H1 (cell line): ENCODE measurements at regions not wholly inside any gene's neighbourhood (a gene's known extent, or its start where the extent isn't known, plus 50 kb on each side); places are given as distances from the start of the nearest gene placed in this dataset.

Experiments
- CTCF ChIA-PET: fragments of 300-600 bp; sonication (Branson Sonifier 250); formaldehyde crosslinking; loops from one replicate; lab custom pipeline; 2021; ENCODE audit not compliant: partially characterized antibody; lab: Charles Lee
- POLR2A ChIA-PET: fragments of 300-600 bp; sonication (Branson Sonifier 250); formaldehyde crosslinking; loops from one replicate; lab custom pipeline; 2021; ENCODE audit warnings: inconsistent platforms; ENCODE audit not compliant: partially characterized antibody; lab: Charles Lee
- DNase-seq, 2 experiments: peaks; one replicate each; pipeline versions ENCODE4 v3.0.0 to v3.0.0-alpha.2; 2010 to 2022; ENCODE audit warnings: low spot score in 2 of 2, low read depth in 1 of 2, mixed read lengths in 1 of 2
- FAIRE-seq: peaks from 2 replicates; lab custom pipeline; 2011; peaks lifted over from hg19 to GRCh38; lab: Jason Lieb, UNC
- H2AFZ ChIP-seq: 2 replicates; pipeline ENCODE4 v1.8.1; 2012; ENCODE audit warnings: low read length, inconsistent platforms
- H2AK5ac ChIP-seq: 2 replicates; pipeline ENCODE4 v1.6.1; 2013; ENCODE audit warnings: low read depth, low read length
- H2BK120ac ChIP-seq: replicated peaks from 2 replicates; pipeline ENCODE3; 2013; ENCODE audit warnings: low read depth, low read length, inconsistent platforms
- H2BK12ac ChIP-seq: 2 replicates; pipeline ENCODE4 v1.6.1; 2013; ENCODE audit warnings: low read depth, low read length
- H2BK15ac ChIP-seq: 2 replicates; pipeline ENCODE4 v1.6.1; 2013; ENCODE audit warnings: low read length
- H2BK20ac ChIP-seq: 2 replicates; pipeline ENCODE4 v1.6.1; 2013; ENCODE audit warnings: low read length
- H2BK5ac ChIP-seq: 2 replicates; pipeline ENCODE4 v1.6.1; 2013; ENCODE audit warnings: low read depth, low read length
- H3K14ac ChIP-seq: 2 replicates; pipeline ENCODE4 v1.6.1; 2013; ENCODE audit warnings: inconsistent platforms; ENCODE audit not compliant: insufficient read length
- H3K18ac ChIP-seq: 2 replicates; pipeline ENCODE4 v1.6.1; 2013; ENCODE audit warnings: low read length; ENCODE audit errors: extremely low read depth
- H3K23ac ChIP-seq: 2 replicates; pipeline ENCODE4 v1.6.1; 2013; ENCODE audit warnings: inconsistent platforms; ENCODE audit not compliant: insufficient read length
- H3K23me2 ChIP-seq: 2 replicates; pipeline ENCODE4 v1.6.1; 2013; ENCODE audit warnings: low read depth, low read length
- H3K27ac ChIP-seq: 2 replicates; pipeline ENCODE4 v1.6.1; 2011; ENCODE audit warnings: low read depth, low read length, inconsistent platforms
- H3K27me3 ChIP-seq, 4 experiments: replicated peaks in 1 of 4; 1 replicate in 1 of 4; 2 replicates in 3 of 4; pipeline versions ENCODE4 v1.6.1 to v1.8.1; 2011 to 2013; ENCODE audit warnings: low read length in 3 of 4, mild to moderate bottlenecking in 3 of 4, inconsistent platforms in 2 of 4, mixed read lengths in 2 of 4, moderate library complexity in 1 of 4; ENCODE audit not compliant: control insufficient read depth in 3 of 4, insufficient read depth in 3 of 4; ENCODE audit errors: extremely low read depth in 1 of 4
- H3K36me3 ChIP-seq, 4 experiments: 2 replicates each; pipeline versions ENCODE4 v1.6.1 to v1.8.1; 2011 to 2013; ENCODE audit warnings: mild to moderate bottlenecking in 4 of 4, low read length in 3 of 4, moderate library complexity in 2 of 4, control low read depth in 1 of 4, inconsistent platforms in 1 of 4; ENCODE audit not compliant: insufficient read depth in 4 of 4, control insufficient read depth in 2 of 4
- H3K4ac ChIP-seq: replicated peaks from 2 replicates; pipeline ENCODE3; 2013; ENCODE audit warnings: low read length, low read depth, mixed read lengths, inconsistent platforms; ENCODE audit not compliant: insufficient read length
- H3K4me1 ChIP-seq, 4 experiments: replicated peaks in 1 of 4; 1 replicate in 1 of 4; 2 replicates in 3 of 4; pipeline versions ENCODE4 v1.6.1 to v1.8.1; 2011 to 2013; ENCODE audit warnings: low read length in 3 of 4, inconsistent platforms in 2 of 4, mixed read lengths in 1 of 4; ENCODE audit not compliant: insufficient read depth in 4 of 4, control insufficient read depth in 3 of 4
- H3K4me2 ChIP-seq, 2 experiments: 2 replicates each; pipeline versions ENCODE4 v1.6.1 to v1.8.1; 2011 to 2013; ENCODE audit warnings: low read depth in 2 of 2, low read length in 2 of 2, control low read depth in 1 of 2, inconsistent platforms in 1 of 2, mild to moderate bottlenecking in 1 of 2; ENCODE audit not compliant: insufficient read depth in 1 of 2
- H3K4me3 ChIP-seq, 4 experiments: fragments of 200-600, 300-600 bp in 1 of 4; sonication (generic), shearing (Covaris generic), sonication (Bioruptor Twin) in 1 of 4; 2 replicates each; pipeline versions ENCODE4 v1.5.1 to v1.8.1; 2011 to 2016; ENCODE audit warnings: low read length in 4 of 4, low read depth in 3 of 4, control low read depth in 2 of 4, inconsistent platforms in 2 of 4, mild to moderate bottlenecking in 2 of 4, mixed read lengths in 1 of 4, moderate library complexity in 1 of 4; ENCODE audit not compliant: insufficient read depth in 2 of 4; ENCODE audit errors: extremely low read depth in 1 of 4
- H3K56ac ChIP-seq: replicated peaks from 2 replicates; pipeline ENCODE3; 2013; ENCODE audit warnings: low read depth, mild to moderate bottlenecking, mixed read lengths, low read length, inconsistent platforms; ENCODE audit not compliant: insufficient read length
- H3K79me1 ChIP-seq: 2 replicates; pipeline ENCODE4 v1.6.1; 2013; ENCODE audit warnings: low read depth, low read length, control low read depth
- H3K79me2 ChIP-seq, 2 experiments: 2 replicates each; pipeline versions ENCODE4 v1.6.1 to v1.8.1; 2012 to 2013; ENCODE audit warnings: low read length in 2 of 2, mild to moderate bottlenecking in 2 of 2, inconsistent platforms in 1 of 2; ENCODE audit not compliant: insufficient read depth in 2 of 2, control insufficient read depth in 1 of 2
- H3K9ac ChIP-seq, 4 experiments: replicated peaks in 1 of 4; 1 replicate in 1 of 4; 2 replicates in 3 of 4; pipeline versions ENCODE4 v1.6.1 to v1.8.1; 2011 to 2013; ENCODE audit warnings: low read depth in 3 of 4, low read length in 3 of 4, control low read depth in 2 of 4, mild to moderate bottlenecking in 2 of 4, moderate library complexity in 2 of 4, inconsistent platforms in 1 of 4; ENCODE audit errors: extremely low read depth in 1 of 4
- H3K9me3 ChIP-seq, 2 experiments: 2 replicates each; pipeline versions ENCODE4 v1.6.1 to v1.8.1; 2012 to 2013; ENCODE audit warnings: mild to moderate bottlenecking in 2 of 2, moderate library complexity in 2 of 2, control low read depth in 1 of 2, inconsistent platforms in 1 of 2, low read depth in 1 of 2, low read length in 1 of 2, mixed read lengths in 1 of 2; ENCODE audit not compliant: insufficient read depth in 2 of 2
- H4K20me1 ChIP-seq, 2 experiments: replicated peaks in 1 of 2; 2 replicates each; pipeline versions ENCODE3 to v1.8.1; 2011 to 2013; ENCODE audit warnings: inconsistent platforms in 2 of 2, low read length in 2 of 2, mild to moderate bottlenecking in 1 of 2; ENCODE audit not compliant: insufficient read depth in 2 of 2, control insufficient read depth in 1 of 2
- H4K5ac ChIP-seq: 2 replicates; pipeline ENCODE4 v1.6.1; 2013; ENCODE audit warnings: low read length, low read depth, mixed read lengths, inconsistent platforms; ENCODE audit not compliant: insufficient read length
- H4K8ac ChIP-seq: 2 replicates; pipeline ENCODE4 v1.8.0; 2013; ENCODE audit warnings: mild to moderate bottlenecking, moderate library complexity, low read length, inconsistent platforms; ENCODE audit not compliant: insufficient read depth; ENCODE audit errors: extremely low read depth
- H4K91ac ChIP-seq: replicated peaks from 2 replicates; pipeline ENCODE3; 2013; ENCODE audit warnings: low read length, mixed read lengths, inconsistent platforms; ENCODE audit not compliant: insufficient read length
- ASH2L ChIP-seq: fragments of 200-600, 300-600 bp; sonication (generic); IDR thresholded peaks from one replicate; pipeline ENCODE4 v1.7.1; 2017; ENCODE audit warnings: low read length
- HDAC2 ChIP-seq, 2 experiments: fragments of 300-600 bp in 1 of 2; sonication (generic) in 1 of 2; IDR thresholded peaks; 2 replicates each; pipeline ENCODE4 v1.6.1; 2011 to 2012; ENCODE audit warnings: low read depth in 2 of 2, low read length in 2 of 2, mild to moderate bottlenecking in 2 of 2, moderate library complexity in 2 of 2, borderline replicate concordance in 1 of 2, inconsistent platforms in 1 of 2
- JUND ChIP-seq: IDR thresholded peaks from 2 replicates; pipeline ENCODE4 v1.6.1; 2011; ENCODE audit warnings: mild to moderate bottlenecking, improper control_type of control experiment, low read length
- KDM1A ChIP-seq: fragments of 200-600, 300-600 bp; sonication (generic); IDR thresholded peaks from 2 replicates; pipeline ENCODE4 v1.7.1; 2016; ENCODE audit warnings: mild to moderate bottlenecking, low read length, borderline replicate concordance
- NRF1 ChIP-seq: IDR thresholded peaks from 2 replicates; pipeline ENCODE4 v1.6.1; 2011; ENCODE audit warnings: mild to moderate bottlenecking, low read depth, low read length, improper control_type of control experiment
- POLR2A ChIP-seq, 2 experiments: IDR thresholded peaks; 1 replicate in 1 of 2; 2 replicates in 1 of 2; pipeline ENCODE4 v1.6.1; 2011; ENCODE audit warnings: low read depth in 2 of 2, low read length in 2 of 2, mild to moderate bottlenecking in 2 of 2; ENCODE audit errors: control extremely low read depth in 1 of 2
- POU5F1 ChIP-seq: IDR thresholded peaks from 2 replicates; pipeline ENCODE4 v1.6.1; 2011; ENCODE audit warnings: low read depth, mild to moderate bottlenecking, low read length, moderate library complexity
- TAF7 ChIP-seq: optimal IDR thresholded peaks from 2 replicates; pipeline ENCODE3; 2011; ENCODE audit warnings: low read depth, mild to moderate bottlenecking, inconsistent platforms, low read length, moderate library complexity, borderline replicate concordance
- WGBS, 2 experiments: shearing (Covaris generic) in 1 of 2; methylation state at CpG; one replicate each; pipeline versions ENCODE4 v1.1.6 to v1.1.7; 2013 to 2015; ENCODE audit warnings: low lambda C conversion rate in 2 of 2, mixed read lengths in 2 of 2, inconsistent platforms in 1 of 2, low coverage in 1 of 2, missing lambda C conversion rate in 1 of 2; ENCODE audit not compliant: insufficient replicate concordance in 2 of 2, insufficient coverage in 1 of 2, insufficient read length in 1 of 2; ENCODE audit errors: extremely low coverage in 1 of 2, missing lambda C conversion rate in 1 of 2; 5-methylcytosine and 5-hydroxymethylcytosine counted together
- TF ChIP-seq, protein P1 (sequence below): IDR thresholded peaks from 2 replicates; pipeline ENCODE4 v1.6.1; 2012; ENCODE audit warnings: low read length, inconsistent platforms
- TF ChIP-seq, protein P2 (sequence below): IDR thresholded peaks from 2 replicates; pipeline ENCODE4 v1.6.1; 2011; ENCODE audit warnings: low read length, improper control_type of control experiment

DNA sequence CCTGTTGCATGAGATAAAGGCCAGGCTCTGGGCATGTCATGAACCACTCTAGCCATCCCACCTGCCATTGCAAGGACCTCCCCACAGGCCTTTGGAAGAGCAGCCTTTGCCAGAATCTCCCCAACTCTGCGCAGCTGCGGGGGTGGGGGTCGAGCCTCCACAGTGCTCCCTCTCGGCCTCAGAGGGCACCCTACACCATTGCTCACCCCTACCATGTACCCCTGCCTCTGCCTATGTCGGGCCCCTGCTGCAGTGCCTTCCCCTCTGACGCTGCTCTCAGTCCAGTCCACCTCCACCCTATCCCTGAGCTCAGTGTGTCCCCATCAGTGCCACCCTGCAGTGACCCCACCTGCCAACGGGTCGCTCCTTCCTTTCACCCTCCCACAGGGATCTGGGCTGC, 679.7 kb upstream of the RAB6C start:
- no peak overlapping the region for H3K4me2 ChIP-seq
- H3K27ac ChIP-seq, result no peak overlapping the region
- H2BK120ac ChIP-seq, result no peak overlapping the region
- no peak overlapping the region for H3K4ac ChIP-seq
- no peaks in the 10 kb centered on the region for H3K23me2 ChIP-seq
- no peak overlapping the region for H4K5ac ChIP-seq
- ChIA-PET POLR2A (no interaction called here), CTCF (interaction anchor here (1.0 to 1.1 kb wide), 3 partner anchors 24 to 449 kb away, joined by 3 to 4 read pairs (median 4); no protein-coding TSS in a partner anchor)
- no peak overlapping the region for H2BK12ac ChIP-seq
- no peak overlapping the region for H3K56ac ChIP-seq
- H3K27me3 ChIP-seq, result no peaks in the 10 kb centered on the region
- H2BK15ac ChIP-seq, result no peak overlapping the region
- no peak for FAIRE-seq
- H3K4me3 ChIP-seq, result no peak overlapping the region
- H3K9ac ChIP-seq, result no peak overlapping the region
- no peak overlapping the region for H3K18ac ChIP-seq
- H3K23ac ChIP-seq, result no peak overlapping the region
- H2BK20ac ChIP-seq, result no peak overlapping the region
- 88% methylated on average over 8 of the region's 8 CpGs; no CpG with 5 or more reads in 1 of the 2 experiments for WGBS, 2 experiments
- no peak overlapping the region for H2AFZ ChIP-seq
- H4K20me1 ChIP-seq, result no peaks in the 10 kb centered on the region
- H3K79me2 ChIP-seq, result no peaks in the 10 kb centered on the region
- H3K79me1 ChIP-seq, result no peaks in the 10 kb centered on the region
- H2AK5ac ChIP-seq, result no peak overlapping the region
- H4K8ac ChIP-seq, result no peak overlapping the region
- no peak overlapping the region for H3K14ac ChIP-seq
- H4K91ac ChIP-seq, result no peak overlapping the region
- no peaks in the 10 kb centered on the region for H3K9me3 ChIP-seq
- DNase-seq, result no peak
- H3K36me3 ChIP-seq, result no peaks in the 10 kb centered on the region
- H2BK5ac ChIP-seq, result no peak overlapping the region
- H3K4me1 ChIP-seq, result no peaks in the 10 kb centered on the region
- TF ChIP-seq, protein P1, sequence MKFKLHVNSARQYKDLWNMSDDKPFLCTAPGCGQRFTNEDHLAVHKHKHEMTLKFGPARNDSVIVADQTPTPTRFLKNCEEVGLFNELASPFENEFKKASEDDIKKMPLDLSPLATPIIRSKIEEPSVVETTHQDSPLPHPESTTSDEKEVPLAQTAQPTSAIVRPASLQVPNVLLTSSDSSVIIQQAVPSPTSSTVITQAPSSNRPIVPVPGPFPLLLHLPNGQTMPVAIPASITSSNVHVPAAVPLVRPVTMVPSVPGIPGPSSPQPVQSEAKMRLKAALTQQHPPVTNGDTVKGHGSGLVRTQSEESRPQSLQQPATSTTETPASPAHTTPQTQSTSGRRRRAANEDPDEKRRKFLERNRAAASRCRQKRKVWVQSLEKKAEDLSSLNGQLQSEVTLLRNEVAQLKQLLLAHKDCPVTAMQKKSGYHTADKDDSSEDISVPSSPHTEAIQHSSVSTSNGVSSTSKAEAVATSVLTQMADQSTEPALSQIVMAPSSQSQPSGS, result no peak
- TF ChIP-seq KDM1A, result no peak
- no peak for TF ChIP-seq TAF7
- no peak for TF ChIP-seq JUND
- TF ChIP-seq POLR2A (IDR thresholded peaks at IDR 0.05; ENCODE audit: control extremely low read depth in 1 of 2, low read depth in 2 of 2, low read length in 2 of 2), result no peak
- no peak for TF ChIP-seq POU5F1
- no peak for TF ChIP-seq ASH2L
- no peak for TF ChIP-seq NRF1
- no peak for TF ChIP-seq HDAC2 (IDR thresholded peaks at IDR 0.05; ENCODE audit: borderline replicate concordance in 1 of 2, low read depth in 2 of 2, low read length in 2 of 2)
- TF ChIP-seq, protein P2, sequence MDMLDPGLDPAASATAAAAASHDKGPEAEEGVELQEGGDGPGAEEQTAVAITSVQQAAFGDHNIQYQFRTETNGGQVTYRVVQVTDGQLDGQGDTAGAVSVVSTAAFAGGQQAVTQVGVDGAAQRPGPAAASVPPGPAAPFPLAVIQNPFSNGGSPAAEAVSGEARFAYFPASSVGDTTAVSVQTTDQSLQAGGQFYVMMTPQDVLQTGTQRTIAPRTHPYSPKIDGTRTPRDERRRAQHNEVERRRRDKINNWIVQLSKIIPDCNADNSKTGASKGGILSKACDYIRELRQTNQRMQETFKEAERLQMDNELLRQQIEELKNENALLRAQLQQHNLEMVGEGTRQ, result no peak
